SK-N-SH treated with all-trans-retinoic acid at 6 μM for 48 hours (cell line): ENCODE measurements at regions not wholly inside any gene's neighbourhood (a gene's known extent, or its start where the extent isn't known, plus 50 kb on each side); places are given as distances from the start of the nearest gene placed in this dataset.

ENCODE experiments used
- CSDC2 ChIP-seq: fragments of 250-450 bp; sonication (Bioruptor Pico); IDR thresholded peaks from 2 replicates; pipeline ENCODE4 v1.5.0; 2020; ENCODE audit warnings: mild to moderate bottlenecking, moderate library complexity
- GLIS3 ChIP-seq: fragments of 250-450 bp; sonication (Bioruptor Pico); IDR thresholded peaks from 2 replicates; pipeline ENCODE4 v1.5.0; 2020; ENCODE audit warnings: mild to moderate bottlenecking, moderate library complexity
- RARB ChIP-seq: fragments of 250-450 bp; sonication (Bioruptor Pico); IDR thresholded peaks from 2 replicates; pipeline ENCODE4 v1.8.0; 2021; ENCODE audit warnings: mild to moderate bottlenecking, moderate library complexity
- TCF4 ChIP-seq: fragments of 250-450 bp; sonication (Bioruptor Pico); IDR thresholded peaks from 2 replicates; pipeline ENCODE4 v1.8.0; 2021; ENCODE audit warnings: mild to moderate bottlenecking, moderate library complexity, borderline replicate concordance
- ZFP3 ChIP-seq: fragments of 250-450 bp; sonication (Bioruptor Pico); IDR thresholded peaks from 2 replicates; pipeline ENCODE4 v1.5.0; 2020; ENCODE audit warnings: mild to moderate bottlenecking, moderate library complexity
- ZNF70 ChIP-seq: fragments of 450-650 bp; formaldehyde crosslinking; IDR thresholded peaks from 2 replicates; pipeline ENCODE4 v1.5.0; 2020; ENCODE audit warnings: mild to moderate bottlenecking, moderate library complexity

GRCh38 chr1:22329148-22329515, 122.5 kb upstream of the ZBTB40 start:
- TF ChIP-seq CSDC2 (CRISPR knock-in tag) = no peak
- TF ChIP-seq ZNF70 (CRISPR knock-in tag) = no peak
- no peak for TF ChIP-seq GLIS3 (CRISPR knock-in tag)
- no peak for TF ChIP-seq ZFP3
- no peak for TF ChIP-seq TCF4 (CRISPR knock-in tag)
- TF ChIP-seq RARB (CRISPR knock-in tag) = no peak
